ENCODE measurements at regions not wholly inside any gene's neighbourhood (a gene's known extent, or its start where the extent isn't known, plus 50 kb on each side); places are given as distances from the start of the nearest gene placed in this dataset.

DNA sequence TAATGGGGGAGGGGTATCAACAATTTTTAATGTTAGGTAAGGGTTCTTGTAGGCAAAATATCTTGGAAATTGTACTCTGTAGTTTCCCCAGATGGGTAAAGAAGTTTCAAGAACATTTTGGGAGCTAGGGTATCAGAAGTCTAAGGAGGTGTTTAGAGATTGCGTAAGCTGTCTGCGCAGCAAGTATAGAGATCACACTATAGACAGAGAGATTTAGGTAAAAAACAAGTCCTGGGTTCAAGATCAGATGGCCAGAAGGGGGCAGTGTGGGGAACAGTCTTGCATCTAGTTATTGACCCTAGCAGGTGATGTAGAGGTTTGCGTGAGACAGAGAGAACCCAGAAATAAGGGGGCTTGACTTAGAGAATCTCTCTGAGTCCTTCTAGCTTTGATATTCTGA, 80.8 kb downstream of the S1PR1 start:
- DNase-seq: no peak

DNA sequence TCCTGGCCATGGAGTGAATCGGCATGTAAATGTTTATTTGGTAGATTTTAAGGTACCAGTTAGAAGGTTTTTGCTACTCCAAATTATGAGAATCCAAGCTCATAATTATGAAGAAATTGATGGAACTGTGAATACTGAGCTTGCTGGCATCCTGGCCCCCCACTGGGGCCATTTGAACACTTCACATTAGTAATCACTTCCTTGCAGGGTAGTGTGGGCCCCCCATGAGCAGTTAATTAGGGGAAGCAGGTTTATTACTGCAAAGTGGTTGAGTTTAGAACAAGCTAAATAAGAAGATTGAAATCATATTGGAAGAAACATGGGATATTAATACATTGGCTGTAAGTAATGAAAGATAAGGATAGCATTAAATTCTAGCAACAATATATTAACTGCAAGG, 86.7 kb downstream of the S1PR1 start:
- no peak for DNase-seq

DNA sequence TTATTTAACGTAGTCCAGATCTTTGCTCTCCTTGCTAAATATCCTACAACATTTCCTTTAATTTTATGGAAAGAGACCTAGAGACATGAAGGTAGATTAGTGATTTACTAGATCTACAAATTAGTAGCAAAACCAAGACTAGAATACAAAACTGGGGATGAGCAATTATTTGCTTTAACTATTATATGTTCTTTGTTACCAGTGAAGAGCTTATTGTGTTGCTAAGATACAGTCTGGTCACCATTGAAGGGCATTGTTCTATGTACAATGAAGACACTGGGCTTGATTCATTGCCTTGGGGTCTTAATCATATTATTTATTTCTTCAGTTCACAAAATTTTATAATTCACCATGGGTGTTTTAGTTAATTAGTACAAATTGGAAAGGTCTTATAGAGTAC, 88.3 kb downstream of the S1PR1 start:
- no peak for DNase-seq

DNA sequence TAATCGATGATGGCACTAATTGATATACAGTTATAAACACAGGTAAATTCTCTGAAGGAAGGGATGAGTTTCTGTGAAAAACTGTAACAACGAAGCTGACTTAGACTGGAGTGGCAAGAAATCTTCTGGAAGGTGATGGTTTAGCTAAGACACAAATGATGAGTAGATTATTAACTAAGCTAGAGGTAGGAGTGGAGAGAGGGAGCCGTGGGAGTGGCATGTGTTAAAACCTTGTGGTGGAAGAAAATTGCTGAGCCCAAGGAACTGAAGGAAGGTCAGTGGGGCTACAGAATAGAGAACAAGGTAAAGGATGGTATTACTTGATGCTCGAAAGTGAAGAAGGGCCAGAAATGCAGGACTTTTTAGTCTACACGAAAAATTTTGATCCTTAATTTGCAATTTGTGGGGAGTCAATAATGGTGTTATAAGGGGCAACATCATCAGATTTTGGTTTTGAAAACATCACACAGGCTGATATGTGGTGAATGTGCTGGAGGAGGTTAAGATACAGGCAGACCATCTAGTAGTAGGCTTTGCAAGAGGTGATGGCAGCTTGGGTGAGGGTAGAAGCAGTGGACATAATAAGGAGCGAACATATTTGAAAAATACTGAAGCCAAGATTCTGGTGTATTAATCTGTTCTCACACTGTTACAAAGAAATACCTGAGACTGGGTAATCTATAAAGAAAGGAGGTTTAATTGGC, 93.8 kb downstream of the S1PR1 start:
- no peak for DNase-seq

DNA sequence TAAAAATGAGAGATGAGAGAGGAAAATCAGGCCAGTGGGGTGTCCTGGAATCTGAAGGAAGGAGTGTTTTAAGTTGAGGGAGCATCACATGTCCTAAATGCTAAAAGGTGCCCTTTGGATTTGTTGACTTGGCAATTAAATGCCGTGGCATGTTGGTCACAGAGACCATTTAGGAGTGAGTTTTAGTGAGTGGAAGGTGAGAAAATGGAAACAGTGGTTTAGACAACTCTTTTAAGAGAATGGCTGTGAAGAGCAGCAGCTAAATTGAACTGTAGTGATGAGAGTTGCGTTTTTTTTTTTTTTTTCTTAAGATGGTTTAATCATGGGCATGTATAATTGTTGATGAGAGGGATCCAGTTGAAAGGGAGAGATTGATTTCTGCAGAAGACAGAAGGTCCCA, 95.0 kb downstream of the S1PR1 start:
- DNase-seq: no peak

DNA sequence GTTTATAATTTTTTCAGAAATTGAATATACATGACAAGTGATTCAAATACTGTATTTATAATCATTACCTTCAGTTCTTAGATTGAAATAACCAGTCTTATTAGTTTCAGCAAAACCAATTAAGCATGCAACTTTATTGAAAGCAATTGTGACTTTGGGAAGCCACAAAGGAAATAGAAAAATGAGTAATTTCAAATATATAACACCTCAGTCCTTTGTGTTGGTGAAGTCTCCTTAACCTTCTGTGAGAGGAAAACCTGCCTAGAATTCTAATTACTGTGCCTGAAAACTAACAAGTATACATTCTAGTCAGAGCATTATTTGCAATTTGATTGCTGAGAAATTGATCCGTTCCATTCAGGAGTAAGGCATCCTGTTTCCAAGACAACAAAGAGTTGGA, 95.8 kb downstream of the S1PR1 start:
- no peak for DNase-seq

DNA sequence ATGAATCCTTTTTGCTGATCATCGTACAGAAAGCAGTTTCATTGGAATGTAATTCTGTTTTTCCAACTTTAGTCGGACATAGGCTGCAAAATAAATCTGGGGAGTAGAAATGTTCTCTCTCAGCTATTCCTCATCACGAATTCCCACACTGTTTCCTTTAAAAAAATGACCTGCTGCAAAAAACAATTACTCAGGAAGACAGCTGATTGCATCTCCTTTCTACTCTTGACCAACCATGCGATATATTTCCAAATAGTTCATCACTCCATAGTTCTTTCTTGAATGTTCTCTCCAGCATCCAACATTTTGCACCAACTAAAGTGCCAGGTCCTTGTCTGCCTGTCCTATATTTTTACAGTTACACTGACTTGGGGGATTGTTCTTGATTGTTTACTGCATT, 96.4 kb downstream of the S1PR1 start:
- DNase-seq: no peak

DNA sequence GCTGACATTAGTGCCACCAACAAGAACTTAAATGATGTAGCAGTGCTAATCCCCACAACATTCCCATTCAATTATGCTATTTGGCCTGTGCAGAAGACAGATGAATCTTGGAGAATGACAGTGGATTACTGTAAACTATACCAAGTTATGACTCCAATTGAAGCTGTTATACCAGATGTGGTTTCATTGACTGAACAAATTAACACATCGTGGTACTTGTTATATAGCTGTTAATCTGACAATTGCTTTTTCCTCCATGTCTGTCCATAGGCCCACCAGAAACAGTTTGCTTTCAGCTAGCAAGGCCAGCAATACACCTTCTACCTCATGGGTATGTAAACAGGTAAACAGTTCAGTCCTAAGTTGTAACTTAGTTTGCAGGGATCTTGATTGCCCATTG, 101.1 kb downstream of the S1PR1 start:
- no peak for DNase-seq

DNA sequence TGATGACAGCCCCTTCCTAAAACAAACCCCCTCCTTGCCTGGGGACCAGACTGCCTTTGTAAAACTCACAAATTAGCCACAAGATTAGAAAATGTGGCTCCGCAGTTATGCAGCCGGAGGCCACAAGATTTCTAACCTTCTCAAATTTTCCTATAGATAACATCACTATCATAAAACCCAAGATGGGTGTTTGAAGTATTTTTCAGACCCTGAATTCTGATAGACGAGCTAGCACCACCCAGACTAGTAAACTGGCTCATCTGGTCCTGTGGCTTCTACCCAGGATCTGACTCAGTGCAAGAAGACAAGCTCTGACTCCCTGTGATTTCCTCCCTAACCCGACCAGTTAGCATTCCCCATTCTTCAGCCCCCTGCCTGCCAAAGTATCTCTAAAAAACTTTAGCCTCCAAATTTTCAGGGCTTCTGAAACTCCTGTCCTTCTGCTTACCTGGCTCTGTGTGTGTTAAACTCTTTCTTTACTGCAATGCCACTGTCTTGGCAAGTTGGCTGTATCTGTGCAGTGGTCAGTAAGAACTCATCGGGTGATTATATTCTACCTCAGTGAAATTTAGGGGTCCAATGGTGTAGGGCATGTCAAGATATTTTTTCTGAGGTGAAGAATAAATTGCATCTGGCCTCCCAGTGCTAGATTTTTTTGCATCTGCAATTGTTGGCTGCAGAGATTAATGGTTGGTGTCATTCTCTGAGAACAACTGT, 102.1 kb downstream of the S1PR1 start:
- DNase-seq: peak; percentile 3

DNA sequence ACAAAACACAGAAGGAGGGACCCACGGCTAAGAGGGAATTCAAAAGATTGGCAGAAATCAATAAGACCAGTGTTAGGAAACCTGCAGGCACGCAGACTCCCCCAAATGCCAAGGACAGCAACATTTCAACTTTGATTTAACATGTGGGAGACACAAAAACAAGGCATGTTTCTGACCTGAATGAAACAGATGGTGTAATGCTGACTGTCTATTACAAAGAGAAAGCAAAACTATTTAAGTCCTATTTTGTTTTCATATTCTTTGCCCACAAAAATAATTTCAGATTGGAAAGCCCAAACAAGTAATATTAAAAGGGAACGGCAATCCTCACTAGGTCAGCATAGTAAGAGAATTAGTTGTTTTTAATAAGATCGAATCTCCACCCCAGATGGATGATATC, 107.9 kb downstream of the S1PR1 start:
- DNase-seq: no peak

DNA sequence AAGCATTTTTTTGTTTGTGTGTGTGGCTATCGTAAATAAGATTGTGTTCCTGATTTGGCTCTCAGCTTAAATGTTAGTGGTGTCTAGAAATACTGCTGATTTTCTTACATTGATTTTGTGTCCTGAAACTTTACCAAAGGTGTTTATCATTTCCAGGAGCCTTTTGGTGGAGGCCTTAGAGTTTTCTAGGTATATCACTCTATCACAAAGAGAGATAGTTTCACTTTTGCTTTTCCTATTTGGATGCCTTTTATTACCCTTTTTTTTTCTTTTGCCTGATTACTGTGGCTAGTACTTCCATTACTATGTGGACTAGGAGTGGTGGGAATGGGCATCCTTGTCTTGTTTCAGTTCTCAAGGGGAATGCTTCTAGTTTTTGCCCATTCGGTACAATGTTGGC, 109.6 kb downstream of the S1PR1 start:
- DNase-seq: no peak

DNA sequence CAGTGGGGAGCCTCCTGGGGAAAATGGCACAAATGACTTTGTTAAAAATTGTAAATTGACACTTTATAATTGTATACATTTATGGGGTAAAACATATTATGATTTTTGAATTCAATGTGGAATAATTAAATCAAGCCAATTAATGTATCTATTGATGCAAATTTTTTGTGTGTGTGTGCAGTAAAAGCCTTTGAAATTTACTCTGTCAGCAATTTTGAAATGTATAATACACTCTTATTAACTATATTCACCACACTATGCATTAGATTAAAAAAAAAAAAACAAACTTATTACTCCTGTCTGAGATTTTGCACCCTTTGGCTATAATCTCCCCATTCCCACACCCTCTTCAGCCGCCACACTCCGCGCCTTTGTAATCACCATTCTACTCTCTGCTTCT, 119.2 kb downstream of the S1PR1 start:
- DNase-seq: no peak

DNA sequence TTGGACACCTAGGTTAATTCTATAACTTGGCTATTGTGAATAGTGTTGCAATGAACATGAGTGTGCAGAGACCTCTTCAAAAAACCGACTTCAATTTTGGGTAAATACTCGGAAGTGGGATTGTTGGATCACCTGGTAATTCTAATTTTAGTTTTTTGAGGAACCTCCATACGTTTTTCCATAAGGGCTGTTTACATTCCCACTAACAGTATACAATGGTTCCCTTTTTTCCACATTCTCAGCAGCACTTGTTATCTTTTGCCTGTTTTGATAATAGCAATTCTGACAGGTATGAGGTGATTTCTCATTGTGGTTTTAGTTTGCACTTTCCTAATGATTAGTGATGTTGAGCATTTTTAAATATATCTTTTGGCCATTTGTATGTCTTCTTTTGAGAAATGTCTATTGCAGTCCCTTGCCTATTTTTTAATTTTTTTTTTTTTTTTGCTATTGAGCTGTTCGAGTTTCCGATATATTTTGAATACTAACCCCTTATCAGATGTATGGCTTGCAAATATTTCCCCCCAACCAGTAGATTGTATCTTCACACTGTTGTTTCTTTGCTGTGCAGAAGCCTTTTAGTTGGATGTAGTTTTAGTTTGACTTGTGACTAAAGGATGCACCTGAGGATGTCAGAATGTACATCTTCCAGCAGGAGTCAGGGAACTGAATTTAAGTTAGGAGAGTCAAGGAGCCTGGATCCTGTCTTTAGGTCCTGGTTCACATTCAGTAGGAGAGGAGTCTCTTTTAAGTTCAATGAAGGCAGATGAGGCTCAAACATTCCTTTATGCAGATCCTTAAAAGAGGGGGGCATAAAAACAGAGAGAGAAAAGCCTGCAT, 120.0 kb downstream of the S1PR1 start:
- DNase-seq: no peak

DNA sequence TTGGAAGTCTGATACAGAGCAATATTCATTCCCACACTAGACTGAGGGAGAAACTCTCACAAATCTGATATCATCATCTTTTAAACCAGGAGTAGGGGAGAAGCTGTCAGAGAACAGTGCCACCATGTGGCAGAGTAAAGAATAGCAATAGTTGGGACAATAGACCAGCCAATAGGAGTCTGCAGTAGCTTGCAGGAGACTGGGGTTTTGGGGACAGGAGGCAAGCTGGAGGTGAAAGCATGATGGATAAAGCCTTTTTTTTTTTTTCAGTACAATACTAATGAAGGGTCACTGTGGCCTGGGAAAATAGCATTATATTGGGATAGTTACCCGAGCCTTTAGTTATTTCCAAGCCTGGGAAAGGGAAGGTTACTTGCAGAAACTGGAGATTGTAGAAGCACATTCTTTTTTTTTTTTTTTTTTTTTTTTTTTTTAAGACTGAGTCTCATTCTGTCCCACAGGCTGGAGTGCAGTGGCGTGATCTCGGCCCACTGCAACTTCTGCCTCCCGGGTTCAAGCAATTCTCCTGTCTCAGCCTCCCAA, 120.7 kb downstream of the S1PR1 start:
- peak; percentile 64 for DNase-seq

DNA sequence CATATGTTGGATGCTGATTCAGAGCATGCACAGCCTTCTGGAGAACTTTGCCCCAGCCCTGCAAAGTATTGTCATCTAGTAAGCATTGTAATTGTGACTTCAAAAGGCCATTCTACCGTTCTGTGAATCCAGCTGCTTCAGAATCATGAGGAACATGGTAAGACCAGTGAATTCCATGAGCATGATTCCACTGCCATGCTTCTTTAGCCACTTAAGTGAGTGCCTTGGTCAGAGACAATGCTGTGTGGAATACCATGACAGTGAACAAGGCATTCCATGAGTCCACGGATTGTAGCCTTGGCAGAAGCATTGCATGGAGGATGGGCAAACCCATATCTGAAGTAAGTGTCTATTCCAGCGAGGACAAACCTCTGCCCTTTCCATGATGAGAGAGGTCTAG, 123.7 kb downstream of the S1PR1 start:
- DNase-seq: no peak

DNA sequence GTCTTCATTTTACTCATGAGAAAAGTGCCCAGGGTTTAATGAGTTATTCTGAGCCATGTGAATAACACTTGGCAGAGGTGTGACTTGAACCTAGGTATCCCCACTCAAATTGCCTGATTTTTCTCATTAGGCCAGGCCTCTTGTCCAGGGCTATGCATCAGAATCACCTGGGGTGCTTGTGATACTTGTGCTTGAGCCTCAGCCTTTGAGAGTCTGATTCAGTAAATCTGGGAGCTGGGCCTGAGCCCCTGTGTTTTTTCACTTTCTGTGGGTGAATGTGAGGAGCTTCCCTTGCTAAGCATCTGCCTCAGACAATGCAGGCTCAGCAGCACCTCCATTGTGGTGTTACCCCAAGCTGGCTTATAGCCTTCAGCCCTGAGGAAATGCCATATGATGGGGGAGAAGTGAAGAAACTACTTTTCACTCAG, 127.1 kb downstream of the S1PR1 start:
- no peak for DNase-seq

DNA sequence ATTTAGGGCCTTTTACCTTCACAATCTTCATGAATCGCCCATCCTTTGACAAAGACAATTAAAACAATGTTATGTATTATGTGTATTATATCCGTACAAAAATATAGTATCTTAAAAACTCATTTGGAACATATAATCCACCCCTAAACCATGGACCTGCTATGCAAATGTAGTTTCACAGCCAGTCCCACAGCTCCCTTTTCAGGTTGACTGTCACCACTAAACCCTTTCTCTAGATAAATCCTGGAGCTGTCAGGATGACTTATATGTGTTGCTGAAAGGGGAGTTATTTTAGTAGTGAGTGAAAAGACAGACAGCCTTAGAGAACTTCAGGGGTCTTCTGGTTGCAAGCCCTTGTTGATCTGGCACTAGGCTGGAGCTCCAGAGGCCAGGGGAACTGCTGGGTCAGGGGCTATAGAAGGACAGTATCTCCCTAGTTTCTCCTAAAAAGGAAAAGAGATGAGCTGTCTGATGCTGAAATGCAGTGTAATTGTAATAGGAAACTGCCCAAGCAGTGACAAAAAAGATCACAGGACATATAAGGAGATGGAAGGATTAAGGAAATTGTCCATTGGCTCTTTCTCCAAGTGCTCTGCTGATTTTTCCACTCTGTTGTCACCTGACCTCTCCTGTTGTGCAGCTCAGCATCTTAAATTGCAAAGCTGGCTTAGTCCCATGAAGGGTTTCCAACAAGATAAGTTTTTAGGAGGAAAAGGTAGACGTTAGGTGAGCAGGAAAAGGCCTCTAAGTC, 127.7 kb downstream of the S1PR1 start:
- no peak for DNase-seq

DNA sequence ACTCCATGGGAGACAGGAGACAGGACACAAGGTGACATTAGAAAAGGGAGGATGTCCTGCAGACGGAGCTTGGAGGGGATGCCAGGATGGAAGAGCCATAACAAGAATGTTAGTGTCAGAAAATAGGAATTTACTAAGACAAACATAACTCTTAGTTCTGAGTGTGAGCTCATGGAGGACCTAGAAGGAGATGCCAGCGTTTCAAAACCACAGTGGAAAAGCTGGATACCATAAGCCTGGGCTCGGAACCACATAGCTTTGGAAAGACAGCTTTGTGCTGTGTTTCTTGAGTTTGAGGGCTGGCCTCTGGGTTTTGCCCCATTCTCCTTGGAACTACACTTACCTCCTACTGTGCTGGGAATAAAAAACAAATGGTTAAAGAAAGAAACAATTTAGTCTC, 128.4 kb downstream of the S1PR1 start:
- no peak for DNase-seq

DNA sequence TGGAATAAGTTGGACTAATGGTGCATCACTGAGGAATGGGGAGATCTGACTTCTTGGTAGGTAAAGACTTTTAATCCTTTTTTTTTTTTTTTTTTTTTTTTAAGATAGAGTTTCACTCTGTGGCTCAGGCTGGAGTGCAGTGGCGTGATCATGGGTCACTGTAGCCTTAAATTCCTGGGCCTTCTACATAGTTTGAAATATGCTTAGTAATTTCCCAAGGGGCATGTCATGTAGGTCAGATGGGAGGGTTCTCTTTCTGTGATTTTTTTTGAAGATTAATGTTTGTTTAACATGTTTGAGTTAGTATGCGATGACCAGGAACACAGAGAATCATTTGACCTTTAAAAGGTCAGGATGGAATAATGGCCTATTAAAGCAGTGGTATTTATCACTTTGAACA, 129.1 kb downstream of the S1PR1 start:
- no peak for DNase-seq

DNA sequence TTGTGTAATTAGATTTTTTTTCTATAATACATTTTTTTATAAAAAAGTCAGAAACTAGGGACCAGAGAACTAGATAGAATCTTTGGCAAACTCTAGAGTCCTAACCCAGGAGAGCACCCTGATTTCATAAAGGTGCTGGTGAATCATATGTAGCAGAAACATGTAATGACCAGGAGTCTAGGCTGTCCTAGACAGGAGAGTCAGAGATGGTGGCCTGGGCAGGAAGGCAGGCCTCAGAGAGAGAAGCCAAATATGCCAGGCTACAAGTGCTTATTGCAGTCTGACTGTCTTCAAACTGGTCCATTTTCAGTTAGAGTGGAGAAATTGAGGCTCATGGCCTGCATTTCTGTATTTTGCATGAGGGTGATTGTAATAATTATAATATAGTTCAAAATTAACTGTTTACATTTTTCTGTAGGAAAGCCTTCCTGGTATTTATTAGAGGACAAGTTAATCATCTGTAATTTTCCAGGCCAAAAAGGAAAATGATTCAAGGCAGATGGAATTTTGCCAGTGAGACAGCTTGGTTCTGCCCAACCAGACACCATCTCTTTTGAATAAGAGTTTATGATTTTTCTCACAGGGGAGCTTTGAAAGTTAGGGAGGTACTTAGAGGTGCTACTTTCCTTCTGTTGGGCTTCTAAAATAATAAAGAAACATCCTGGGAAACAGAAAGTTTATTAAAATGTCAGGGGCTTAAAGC, 129.8 kb downstream of the S1PR1 start:
- DNase-seq: no peak

DNA sequence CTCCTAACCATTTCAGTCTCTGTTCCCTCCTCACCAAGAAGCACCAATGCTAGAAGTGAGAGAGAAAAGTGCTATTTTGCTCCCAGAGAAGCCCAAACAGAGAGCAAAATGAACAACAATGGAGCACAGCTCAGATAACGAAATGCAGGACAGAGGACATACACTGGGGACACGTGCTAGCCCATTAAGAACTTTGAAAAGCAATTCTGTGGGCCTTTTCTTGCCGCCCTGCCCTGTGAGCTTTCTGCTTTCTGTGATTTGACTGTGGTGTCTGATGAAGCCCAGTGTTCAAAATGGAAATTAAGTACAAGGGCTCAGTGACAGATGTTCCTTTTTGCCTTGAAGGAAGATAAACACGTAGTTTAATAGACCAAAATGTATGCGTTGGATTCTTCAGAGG, 130.8 kb downstream of the S1PR1 start:
- DNase-seq: no peak

DNA sequence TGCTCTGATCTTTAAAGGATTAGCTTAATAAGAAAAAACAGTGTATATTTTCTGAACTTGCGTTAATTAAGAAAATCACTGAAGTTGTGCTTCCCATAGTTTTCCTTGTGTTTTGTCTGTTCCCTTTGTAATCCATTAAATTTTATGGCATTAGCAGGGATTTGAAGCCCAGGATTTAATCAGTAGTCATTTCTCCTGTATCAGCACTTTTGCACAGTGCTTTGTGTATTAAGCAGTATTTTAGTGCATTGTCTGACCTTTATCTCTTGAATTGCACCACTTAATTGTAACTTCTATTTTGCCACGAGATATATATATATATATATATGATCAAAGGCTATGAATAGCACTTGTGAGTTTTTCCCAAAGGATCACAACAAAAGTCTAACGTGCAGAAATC, 133.7 kb downstream of the S1PR1 start:
- DNase-seq: no peak

Data from stimulated activated CD4-positive, alpha-beta T cell treated with anti-CD3 and anti-CD28 coated beads, Interleukin-1b, Interleukin-23, amount 100 ng/mL, for 48 hours (primary cell).